ENCODE measurements at regions not wholly inside any gene's neighbourhood (a gene's known extent, or its start where the extent isn't known, plus 50 kb on each side); places are given as distances from the start of the nearest gene placed in this dataset.
A peak's percentile ranks its signal among the peaks of the same experiment; 100 is the strongest.
"Not testable (repeated sequence)": the region's sequence is repeated elsewhere in the genome, so short reads cannot be mapped to it uniquely, and the experiment has no call there.

DNA sequence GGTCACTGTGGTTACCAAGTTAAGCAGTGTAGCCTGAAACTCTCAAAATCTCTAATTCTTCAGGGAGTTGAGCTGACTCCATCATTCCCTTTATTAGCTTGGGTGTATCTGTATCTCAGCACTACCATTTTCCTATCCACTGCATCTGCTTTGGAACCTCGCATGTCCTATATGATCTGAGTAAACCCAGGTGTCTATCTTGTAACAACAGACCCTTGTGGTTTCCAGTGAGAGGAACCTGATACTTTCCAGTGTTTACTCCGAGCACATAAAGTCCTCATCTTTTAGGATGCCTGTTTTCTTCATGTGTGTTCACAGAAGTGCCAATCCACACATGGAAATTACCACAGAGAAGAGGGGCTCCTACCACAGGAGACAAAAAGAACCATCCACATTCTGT lies 650.4 kb downstream of the LMO4 start:
- DNase-seq (ENCODE audit: extremely low read depth in 1 of 11, low read depth in 9 of 11, low spot score in 4 of 11): no peak

- no peak for DNase-seq (ENCODE audit: extremely low read depth in 1 of 11, low read depth in 9 of 11, low spot score in 4 of 11)
These were observed 651.8 kb downstream of the LMO4 start for GRCh38 chr1:87980494-87980893.

DNA sequence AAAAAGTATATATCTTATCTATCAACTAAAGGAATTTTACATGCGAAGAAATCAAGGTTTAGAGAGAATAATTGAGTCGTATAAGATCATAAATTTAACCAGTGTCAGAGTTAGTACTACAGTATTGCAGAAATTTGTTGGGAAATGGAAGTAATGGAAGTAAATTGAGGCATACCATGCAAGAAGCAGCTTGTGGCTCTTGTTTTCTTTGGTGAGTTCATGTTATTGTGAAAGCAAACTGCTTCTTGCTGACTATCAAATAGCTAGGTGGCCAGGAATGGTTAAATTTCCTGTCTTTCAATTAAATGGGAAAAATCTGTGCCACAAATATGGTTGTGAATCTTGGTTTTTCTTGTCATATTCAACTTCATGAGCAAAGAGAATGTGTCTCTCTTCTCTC lies 652.7 kb downstream of the LMO4 start:
- DNase-seq (ENCODE audit: extremely low read depth in 1 of 11, low read depth in 9 of 11, low spot score in 4 of 11): no peak

- DNase-seq (ENCODE audit: extremely low read depth in 1 of 11, low read depth in 9 of 11, low spot score in 4 of 11): no peak
These were observed 653.1 kb downstream of the LMO4 start for GRCh38 chr1:87981810-87982209.

DNA sequence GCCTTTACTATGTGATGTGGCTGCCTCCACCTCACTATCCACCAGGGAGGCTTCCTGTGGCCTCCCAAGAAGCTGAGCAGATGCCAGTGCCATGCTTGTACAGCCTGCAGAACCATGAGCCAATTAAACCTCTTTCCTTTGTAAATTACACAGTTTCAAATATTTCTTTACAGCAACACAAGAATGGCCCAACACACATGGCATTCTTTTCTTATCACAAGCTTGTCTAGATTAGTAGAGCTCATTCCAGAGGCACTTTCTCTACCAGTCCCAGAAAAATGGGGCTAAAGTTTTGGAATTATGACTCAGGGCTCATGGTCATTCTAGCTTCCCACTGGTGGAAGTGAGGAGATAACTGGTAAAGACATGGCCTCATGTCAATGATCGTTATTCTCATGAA lies 655.2 kb downstream of the LMO4 start:
- no peak for DNase-seq (ENCODE audit: extremely low read depth in 1 of 11, low read depth in 9 of 11, low spot score in 4 of 11)

GRCh38 chr1:87985071-87985470 lies 656.4 kb downstream of the LMO4 start:
- no peak for DNase-seq (ENCODE audit: extremely low read depth in 1 of 11, low read depth in 9 of 11, low spot score in 4 of 11)

DNA sequence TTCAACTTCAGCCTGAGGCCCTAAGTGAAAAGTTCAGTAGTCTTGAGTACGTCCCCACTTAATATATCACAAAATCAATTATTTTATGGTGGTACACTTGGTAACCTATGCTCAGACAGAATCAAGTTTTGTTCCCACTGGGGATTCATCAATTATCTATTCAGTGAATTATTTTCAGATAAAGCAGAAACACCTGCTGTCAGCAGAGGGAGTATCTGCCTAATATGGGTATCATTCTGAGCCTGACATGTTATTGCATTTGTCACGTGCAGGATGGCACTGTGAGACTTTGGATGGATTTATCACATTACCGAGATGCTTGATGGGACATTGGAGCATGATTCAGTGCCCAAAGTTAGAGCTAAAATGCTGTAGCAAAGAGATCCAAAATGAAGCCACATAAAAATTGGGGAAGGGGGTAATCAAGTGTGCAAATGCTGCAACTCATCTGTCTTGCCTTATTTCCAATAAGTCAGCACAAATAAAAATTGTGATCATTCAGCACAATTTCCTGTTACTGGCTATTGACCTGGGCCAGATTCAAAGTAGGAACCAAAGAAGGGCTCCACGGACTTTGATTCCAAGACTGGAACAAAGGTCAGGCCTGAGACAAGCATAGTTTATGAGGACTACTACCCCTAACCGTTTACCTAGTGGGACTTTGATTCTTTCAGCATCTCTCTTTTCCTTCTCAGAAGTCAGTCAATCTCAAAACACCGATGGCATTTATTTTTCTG lies 657.6 kb downstream of the LMO4 start:
- DNase-seq (ENCODE audit: extremely low read depth in 1 of 11, low read depth in 9 of 11, low spot score in 4 of 11): no peak

DNA sequence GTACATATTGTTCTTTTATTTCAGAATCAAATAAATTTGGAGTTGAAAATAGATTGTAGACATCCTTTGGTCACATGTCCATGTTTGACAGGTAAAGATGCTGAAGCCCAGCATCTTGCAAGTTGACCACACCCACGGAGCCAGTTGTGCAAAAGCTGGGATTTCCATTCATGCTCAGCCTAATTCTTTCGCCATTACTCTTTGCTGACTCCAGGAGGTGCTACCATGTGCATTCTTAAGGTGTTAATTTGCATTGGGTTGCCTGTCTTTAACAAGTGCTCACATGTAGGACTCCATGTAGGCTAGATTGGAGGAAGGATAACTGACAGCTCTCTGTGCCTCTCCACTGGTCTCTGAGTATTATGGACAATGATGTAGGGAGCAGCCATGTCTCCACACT lies 660.7 kb downstream of the LMO4 start:
- DNase-seq (ENCODE audit: extremely low read depth in 1 of 11, low read depth in 9 of 11, low spot score in 4 of 11): no peak

GRCh38 chr1:87992536-87992935 lies 663.9 kb downstream of the LMO4 start:
- not testable (repeated sequence) for DNase-seq (ENCODE audit: extremely low read depth in 1 of 11, low read depth in 9 of 11, low spot score in 4 of 11)

- peak in 1 of 11 donors; percentile 24 for DNase-seq (ENCODE audit: extremely low read depth in 1 of 11, low read depth in 9 of 11, low spot score in 4 of 11)
These were observed 664.4 kb downstream of the LMO4 start for GRCh38 chr1:87993051-87993450.

DNA sequence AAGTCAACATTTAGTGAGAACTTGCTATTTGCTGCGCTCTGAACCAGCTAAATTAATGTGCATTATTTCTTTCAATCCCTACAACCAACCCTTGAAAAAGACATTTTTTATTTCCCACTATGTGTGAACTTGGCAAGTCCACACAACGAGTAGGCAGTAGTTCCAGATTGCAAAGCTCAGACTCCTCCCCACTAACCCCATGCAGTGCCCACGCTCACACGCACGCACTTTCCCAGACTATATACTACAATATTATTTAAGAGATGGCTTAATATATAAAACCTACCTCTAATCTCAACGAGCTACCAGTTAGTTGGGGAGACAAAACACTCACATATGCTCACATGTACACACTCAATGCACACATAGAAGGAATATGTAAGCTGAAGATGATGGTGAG lies 671.2 kb downstream of the LMO4 start:
- DNase-seq (ENCODE audit: extremely low read depth in 1 of 11, low read depth in 9 of 11, low spot score in 4 of 11): no peak

- no peak for DNase-seq (ENCODE audit: extremely low read depth in 1 of 11, low read depth in 9 of 11, low spot score in 4 of 11)
These were observed 672.8 kb downstream of the LMO4 start for GRCh38 chr1:88001460-88001859.

- no peak for DNase-seq (ENCODE audit: extremely low read depth in 1 of 11, low read depth in 9 of 11, low spot score in 4 of 11)
These were observed 674.6 kb downstream of the LMO4 start for GRCh38 chr1:88003255-88003654.

DNA sequence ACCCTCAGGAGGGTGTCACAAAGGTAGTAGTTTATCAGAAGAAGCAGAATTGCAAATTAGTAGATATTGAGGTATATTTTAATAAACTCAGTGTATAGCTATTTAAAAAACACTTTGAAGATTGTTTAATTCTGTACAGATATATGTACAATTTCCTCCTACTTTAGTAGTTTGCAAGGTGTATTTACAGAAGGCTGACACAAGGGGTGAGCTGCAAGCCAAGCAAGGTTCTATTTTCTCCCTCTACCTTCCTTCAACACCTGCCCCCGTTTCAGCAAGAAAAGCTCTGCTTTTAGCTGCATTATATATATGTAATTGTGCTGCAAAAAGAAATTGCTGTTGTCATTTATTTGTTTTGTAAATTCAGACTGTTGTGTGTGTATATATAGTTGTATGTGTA lies 674.2 kb upstream of the PKN2 start:
- DNase-seq (ENCODE audit: extremely low read depth in 1 of 11, low read depth in 9 of 11, low spot score in 4 of 11): no peak

- no peak for DNase-seq (ENCODE audit: extremely low read depth in 1 of 11, low read depth in 9 of 11, low spot score in 4 of 11)
These were observed 670.6 kb upstream of the PKN2 start for GRCh38 chr1:88013485-88013884.

DNA sequence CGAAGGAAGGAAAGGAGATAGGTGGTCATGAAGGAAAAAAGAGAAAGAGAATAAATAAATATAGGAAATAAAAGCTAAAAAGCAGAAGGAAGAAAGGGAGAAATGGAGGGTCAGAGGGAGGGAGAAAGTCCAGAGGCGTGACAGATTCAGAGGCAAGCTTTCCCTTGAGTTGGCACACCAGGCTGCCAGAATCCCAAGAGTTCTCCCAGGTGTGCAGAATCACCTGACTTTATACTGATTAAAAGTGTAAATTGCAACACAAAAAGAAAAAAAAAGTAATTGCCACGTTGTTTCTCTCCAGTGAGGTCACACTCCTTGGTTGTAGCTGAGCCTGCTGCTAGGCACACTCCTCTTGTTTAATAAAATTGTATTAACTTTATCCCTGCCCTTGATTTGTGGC lies 669.9 kb upstream of the PKN2 start:
- DNase-seq (ENCODE audit: extremely low read depth in 1 of 11, low read depth in 9 of 11, low spot score in 4 of 11): no peak

- DNase-seq (ENCODE audit: extremely low read depth in 1 of 11, low read depth in 9 of 11, low spot score in 4 of 11): no peak
These were observed 667.1 kb upstream of the PKN2 start for GRCh38 chr1:88016947-88017346.

DNA sequence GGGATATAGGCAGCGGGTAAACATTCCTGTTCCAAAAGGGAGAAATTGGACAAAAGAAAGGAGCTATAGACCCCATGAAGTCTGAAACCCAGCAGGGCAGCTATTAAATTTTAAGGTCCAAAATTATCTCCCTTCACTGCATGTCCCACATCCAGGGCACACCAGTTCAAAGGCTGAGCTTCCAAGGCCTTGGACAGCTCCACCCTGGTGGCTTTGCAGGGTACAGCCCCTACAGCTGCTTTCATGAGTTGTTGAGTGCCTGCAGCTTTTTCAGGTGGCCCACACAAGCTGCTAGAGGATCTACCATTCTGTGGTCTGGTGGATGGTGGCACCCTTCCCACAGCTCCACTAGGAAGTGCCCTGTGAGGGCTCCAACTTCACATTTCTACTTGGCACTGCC lies 662.5 kb upstream of the PKN2 start:
- DNase-seq (ENCODE audit: extremely low read depth in 1 of 11, low read depth in 9 of 11, low spot score in 4 of 11): no peak

DNA sequence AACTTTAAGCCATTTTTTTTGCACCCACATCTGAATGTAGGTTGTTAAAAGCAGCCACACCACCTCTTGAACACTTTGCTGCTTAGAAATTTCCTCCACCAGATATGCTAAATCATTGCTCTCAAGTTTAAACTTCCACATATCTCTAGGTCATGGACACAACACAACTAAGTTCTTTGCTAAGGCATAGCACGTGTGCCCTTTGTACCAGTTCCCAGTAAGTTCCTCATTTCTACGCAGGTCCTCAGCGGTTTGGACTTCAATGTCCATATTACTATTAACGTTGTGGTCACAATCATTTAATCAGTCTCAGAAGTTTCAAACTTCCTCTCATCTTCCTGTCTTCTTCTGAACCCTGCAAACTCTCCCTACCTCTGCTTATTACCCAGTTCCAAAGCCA lies 661.6 kb upstream of the PKN2 start:
- DNase-seq (ENCODE audit: extremely low read depth in 1 of 11, low read depth in 9 of 11, low spot score in 4 of 11): no peak

GRCh38 chr1:88029142-88029541 lies 654.9 kb upstream of the PKN2 start:
- no peak for DNase-seq (ENCODE audit: extremely low read depth in 1 of 11, low read depth in 9 of 11, low spot score in 4 of 11)

- DNase-seq (ENCODE audit: extremely low read depth in 1 of 11, low read depth in 9 of 11, low spot score in 4 of 11): no peak
These were observed 654.2 kb upstream of the PKN2 start for GRCh38 chr1:88029899-88030298.

GRCh38 chr1:88035578-88035977 lies 648.5 kb upstream of the PKN2 start:
- DNase-seq (ENCODE audit: extremely low read depth in 1 of 11, low read depth in 9 of 11, low spot score in 4 of 11): no peak

Data from renal cortex interstitium (tissue), 11 donors.